BLaER1 treated with 17β-estradiol and CSF1 and Interleukin-3, amounts not matched to agents 10 nM and 100 nM (cell line): ENCODE measurements at regions not wholly inside any gene's neighbourhood (a gene's known extent, or its start where the extent isn't known, plus 50 kb on each side); places are given as distances from the start of the nearest gene placed in this dataset.
A peak's percentile ranks its signal among the peaks of the same experiment; 100 is the strongest.

Experiments used
- H3K27ac ChIP-seq, 11 experiments: shearing (Covaris generic); formaldehyde crosslinking; 2 replicates each; pipeline ENCODE4 v1.8.1; 2022
- H3K27me3 ChIP-seq, 11 experiments: shearing (Covaris generic); formaldehyde crosslinking; 2 replicates each; pipeline ENCODE4 v1.8.1; 2022
- H3K36me3 ChIP-seq, 11 experiments: shearing (Covaris generic); formaldehyde crosslinking; 2 replicates each; pipeline ENCODE4 v1.8.1; 2022
- H3K4me1 ChIP-seq, 10 experiments: shearing (Covaris generic); formaldehyde crosslinking; 2 replicates each; pipeline ENCODE4 v1.8.1; 2022
- H3K4me2 ChIP-seq, 11 experiments: shearing (Covaris generic); formaldehyde crosslinking; 2 replicates each; pipeline ENCODE4 v1.8.1; 2022
- H3K4me3 ChIP-seq, 10 experiments: shearing (Covaris generic); formaldehyde crosslinking; 2 replicates each; pipeline ENCODE4 v1.8.1; 2022
- H3K9ac ChIP-seq, 11 experiments: shearing (Covaris generic); formaldehyde crosslinking; 2 replicates each; pipeline ENCODE4 v1.8.1; 2022
- H3K9me3 ChIP-seq, 11 experiments: shearing (Covaris generic); formaldehyde crosslinking; replicated peaks in 1 of 11; 2 replicates each; pipeline ENCODE4 v1.8.1; 2022
- H4K20me1 ChIP-seq, 11 experiments: shearing (Covaris generic); formaldehyde crosslinking; 2 replicates each; pipeline ENCODE4 v1.8.1; 2022
- Cebpa-rat ChIP-seq, 11 experiments: shearing (Covaris generic); IDR thresholded peaks; 2 replicates each; pipeline ENCODE4 v1.8.1; 2022

GRCh38 chr3:34872406-34872805 lies 766.9 kb upstream of the ARPP21 start:
- Histone ChIP-seq H3K4me3 (no peak overlapping the region), H3K27me3 (no peaks in the 10 kb centered on the region), H4K20me1 (no peaks in the 10 kb centered on the region), H3K4me1 (peaks cover 0 to 8% (median 0%) of the 10 kb centered on the region in 10 experiments; a peak in 6 of 20 replicates), H3K36me3 (no peaks in the 10 kb centered on the region), H3K9ac (no peak overlapping the region), H3K4me2 (peak overlapping the region in 1 of 11 experiments; percentile 1; a peak in 1 of 22 replicates), H3K9me3 (0 out of 22 replicates have a peak, but pooled peaks cover 0 to 2% (median 0%) of the 10 kb centered on the region in 11 experiments), H3K27ac (no peak overlapping the region)
- no peak for TF ChIP-seq Cebpa-rat (IDR thresholded peaks at IDR 0.05)

GRCh38 chr3:34876997-34877396 lies 762.3 kb upstream of the ARPP21 start:
- H3K27me3 ChIP-seq: no peaks in the 10 kb centered on the region
- no peaks in the 10 kb centered on the region for H4K20me1 ChIP-seq
- peaks cover 0 to 7% (median 0%) of the 10 kb centered on the region in 11 experiments; a peak in 1 of 22 replicates for H3K9me3 ChIP-seq
- H3K4me2 ChIP-seq: no peak overlapping the region
- H3K4me1 ChIP-seq: peaks cover 0 to 8% (median 0%) of the 10 kb centered on the region in 10 experiments; a peak in 6 of 20 replicates
- no peak overlapping the region for H3K27ac ChIP-seq
- H3K4me3 ChIP-seq: no peak overlapping the region
- no peak overlapping the region for H3K9ac ChIP-seq
- no peaks in the 10 kb centered on the region for H3K36me3 ChIP-seq
- no peak for TF ChIP-seq Cebpa-rat (IDR thresholded peaks at IDR 0.05)

- Histone ChIP-seq H3K27ac (no peak overlapping the region), H3K4me2 (no peak overlapping the region), H4K20me1 (no peaks in the 10 kb centered on the region), H3K27me3 (no peaks in the 10 kb centered on the region), H3K9me3 (peaks cover 0 to 7% (median 0%) of the 10 kb centered on the region in 11 experiments; a peak in 1 of 22 replicates), H3K36me3 (no peaks in the 10 kb centered on the region), H3K4me1 (peaks cover 0 to 8% (median 0%) of the 10 kb centered on the region in 10 experiments; a peak in 6 of 20 replicates), H3K4me3 (no peak overlapping the region), H3K9ac (no peak overlapping the region)
- TF ChIP-seq Cebpa-rat (IDR thresholded peaks at IDR 0.05): no peak
Measured at GRCh38 chr3:34878488-34878887, 760.8 kb upstream of the ARPP21 start.

GRCh38 chr3:34881026-34881425 lies 758.3 kb upstream of the ARPP21 start:
- Histone ChIP-seq H4K20me1 (no peaks in the 10 kb centered on the region), H3K9me3 (peaks cover 0 to 7% (median 0%) of the 10 kb centered on the region in 11 experiments; a peak in 1 of 22 replicates), H3K36me3 (no peaks in the 10 kb centered on the region), H3K4me1 (peaks cover 0 to 5% (median 0%) of the 10 kb centered on the region in 10 experiments; a peak in 6 of 20 replicates), H3K9ac (no peak overlapping the region), H3K27me3 (no peaks in the 10 kb centered on the region), H3K27ac (no peak overlapping the region), H3K4me2 (no peak overlapping the region), H3K4me3 (no peak overlapping the region)
- TF ChIP-seq Cebpa-rat (IDR thresholded peaks at IDR 0.05): no peak

- Histone ChIP-seq H4K20me1 (no peaks in the 10 kb centered on the region), H3K27ac (no peak overlapping the region), H3K4me2 (no peak overlapping the region), H3K27me3 (no peaks in the 10 kb centered on the region), H3K9me3 (peaks cover 0 to 1% (median 0%) of the 10 kb centered on the region in 11 experiments; a peak in 1 of 22 replicates), H3K4me3 (no peak overlapping the region), H3K4me1 (no peaks in the 10 kb centered on the region), H3K36me3 (no peaks in the 10 kb centered on the region), H3K9ac (no peak overlapping the region)
- TF ChIP-seq Cebpa-rat (IDR thresholded peaks at IDR 0.05): no peak
Measured at GRCh38 chr3:34882764-34883163, 756.6 kb upstream of the ARPP21 start.

- H3K27ac ChIP-seq: no peak overlapping the region
- no peaks in the 10 kb centered on the region for H3K36me3 ChIP-seq
- no peaks in the 10 kb centered on the region for H4K20me1 ChIP-seq
- TF ChIP-seq Cebpa-rat (IDR thresholded peaks at IDR 0.05): no peak
- H3K9me3 ChIP-seq: no peaks in the 10 kb centered on the region
- H3K4me2 ChIP-seq: no peak overlapping the region
- H3K9ac ChIP-seq: no peak overlapping the region
- no peak overlapping the region for H3K4me3 ChIP-seq
- H3K4me1 ChIP-seq: no peaks in the 10 kb centered on the region
- no peaks in the 10 kb centered on the region for H3K27me3 ChIP-seq
Measured at GRCh38 chr3:34884007-34884406, 755.3 kb upstream of the ARPP21 start.

GRCh38 chr3:34886443-34886842 lies 752.9 kb upstream of the ARPP21 start:
- no peaks in the 10 kb centered on the region for H3K27me3 ChIP-seq
- no peak overlapping the region for H3K9ac ChIP-seq
- H3K36me3 ChIP-seq: no peaks in the 10 kb centered on the region
- H3K4me3 ChIP-seq: no peak overlapping the region
- no peaks in the 10 kb centered on the region for H3K4me1 ChIP-seq
- no peaks in the 10 kb centered on the region; a peak in 1 of 22 replicates for H3K9me3 ChIP-seq
- no peak for TF ChIP-seq Cebpa-rat (IDR thresholded peaks at IDR 0.05)
- no peak overlapping the region for H3K4me2 ChIP-seq
- no peaks in the 10 kb centered on the region for H4K20me1 ChIP-seq
- H3K27ac ChIP-seq: no peak overlapping the region

- no peak for TF ChIP-seq Cebpa-rat (IDR thresholded peaks at IDR 0.05)
- no peaks in the 10 kb centered on the region for H4K20me1 ChIP-seq
- no peaks in the 10 kb centered on the region for H3K4me1 ChIP-seq
- no peak overlapping the region for H3K27ac ChIP-seq
- no peaks in the 10 kb centered on the region for H3K27me3 ChIP-seq
- H3K4me2 ChIP-seq: no peak overlapping the region
- H3K9ac ChIP-seq: no peak overlapping the region
- no peak overlapping the region for H3K4me3 ChIP-seq
- H3K9me3 ChIP-seq: no peaks in the 10 kb centered on the region; a peak in 1 of 22 replicates
- H3K36me3 ChIP-seq: no peaks in the 10 kb centered on the region
Measured at GRCh38 chr3:34889641-34890040, 749.7 kb upstream of the ARPP21 start.

- TF ChIP-seq Cebpa-rat (IDR thresholded peaks at IDR 0.05): no peak
- Histone ChIP-seq H3K4me3 (no peak overlapping the region), H3K27ac (no peak overlapping the region), H3K36me3 (no peaks in the 10 kb centered on the region), H3K9ac (no peak overlapping the region), H4K20me1 (no peaks in the 10 kb centered on the region), H3K9me3 (no peaks in the 10 kb centered on the region; a peak in 1 of 22 replicates), H3K27me3 (no peaks in the 10 kb centered on the region), H3K4me1 (no peaks in the 10 kb centered on the region), H3K4me2 (no peak overlapping the region)
Measured at GRCh38 chr3:34890247-34890646, 749.1 kb upstream of the ARPP21 start.

GRCh38 chr3:34891941-34892340 lies 747.4 kb upstream of the ARPP21 start:
- no peak overlapping the region for H3K4me2 ChIP-seq
- H3K9ac ChIP-seq: no peak overlapping the region
- H3K4me3 ChIP-seq: no peak overlapping the region
- TF ChIP-seq Cebpa-rat (IDR thresholded peaks at IDR 0.05): no peak
- no peaks in the 10 kb centered on the region for H3K27me3 ChIP-seq
- H3K9me3 ChIP-seq: no peaks in the 10 kb centered on the region; a peak in 1 of 22 replicates
- H4K20me1 ChIP-seq: no peaks in the 10 kb centered on the region
- H3K4me1 ChIP-seq: no peaks in the 10 kb centered on the region
- H3K36me3 ChIP-seq: no peaks in the 10 kb centered on the region
- H3K27ac ChIP-seq: no peak overlapping the region
